ENCODE measurements at regions not wholly inside any gene's neighbourhood (a gene's known extent, or its start where the extent isn't known, plus 50 kb on each side); places are given as distances from the start of the nearest gene placed in this dataset.

DNA sequence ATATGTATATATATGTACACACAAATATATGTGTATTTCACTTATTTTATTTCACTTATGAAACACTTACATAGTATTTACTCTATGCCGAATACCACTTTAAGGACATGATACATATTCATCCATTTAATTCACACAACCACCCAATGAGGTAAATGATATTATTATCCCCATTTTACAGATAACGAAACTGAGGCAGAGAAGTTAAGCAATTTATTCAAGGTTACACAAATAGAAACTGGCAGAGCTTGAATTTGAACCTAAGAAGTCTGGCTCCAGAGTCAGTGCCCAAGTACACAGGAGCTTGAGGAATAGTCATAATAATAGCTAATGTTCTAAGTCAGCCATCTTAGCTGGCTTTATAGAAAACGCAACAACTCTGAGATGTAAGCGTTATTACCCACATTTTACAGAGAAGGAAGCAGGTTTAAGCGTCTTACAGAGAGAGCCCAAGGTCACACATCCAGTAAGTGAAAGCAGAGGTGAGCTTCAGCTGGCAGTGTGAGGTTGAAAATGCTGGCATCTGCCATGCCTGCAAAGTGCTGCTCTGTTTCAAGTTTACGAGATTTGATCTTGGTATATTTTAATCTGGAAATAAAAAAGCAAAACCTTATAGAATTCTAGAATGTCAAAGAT, 326.9 kb downstream of the LPIN1 start:
- Histone ChIP-seq H3K36me3 (no peaks in the 10 kb centered on the region), H3K27me3 (no peaks in the 10 kb centered on the region), H3K4me1 (no peaks in the 10 kb centered on the region), H3K9me3 (no peaks in the 10 kb centered on the region), H3K4me3 (no peak overlapping the region), H3K27ac (no peak overlapping the region)
- intact Hi-C loops (cut with DNase I), result no loop called here
- 88 to 92% (median 91%) methylated on average over 6 of the region's 6 CpGs for WGBS, 4 donors
- DNase-seq (no peak), ATAC-seq (no peak)
- TF ChIP-seq, protein P1, sequence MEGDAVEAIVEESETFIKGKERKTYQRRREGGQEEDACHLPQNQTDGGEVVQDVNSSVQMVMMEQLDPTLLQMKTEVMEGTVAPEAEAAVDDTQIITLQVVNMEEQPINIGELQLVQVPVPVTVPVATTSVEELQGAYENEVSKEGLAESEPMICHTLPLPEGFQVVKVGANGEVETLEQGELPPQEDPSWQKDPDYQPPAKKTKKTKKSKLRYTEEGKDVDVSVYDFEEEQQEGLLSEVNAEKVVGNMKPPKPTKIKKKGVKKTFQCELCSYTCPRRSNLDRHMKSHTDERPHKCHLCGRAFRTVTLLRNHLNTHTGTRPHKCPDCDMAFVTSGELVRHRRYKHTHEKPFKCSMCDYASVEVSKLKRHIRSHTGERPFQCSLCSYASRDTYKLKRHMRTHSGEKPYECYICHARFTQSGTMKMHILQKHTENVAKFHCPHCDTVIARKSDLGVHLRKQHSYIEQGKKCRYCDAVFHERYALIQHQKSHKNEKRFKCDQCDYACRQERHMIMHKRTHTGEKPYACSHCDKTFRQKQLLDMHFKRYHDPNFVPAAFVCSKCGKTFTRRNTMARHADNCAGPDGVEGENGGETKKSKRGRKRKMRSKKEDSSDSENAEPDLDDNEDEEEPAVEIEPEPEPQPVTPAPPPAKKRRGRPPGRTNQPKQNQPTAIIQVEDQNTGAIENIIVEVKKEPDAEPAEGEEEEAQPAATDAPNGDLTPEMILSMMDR (IDR thresholded peaks at IDR 0.05), result no peak
- TF ChIP-seq POLR2A (IDR thresholded peaks at IDR 0.05), result no peak

DNA sequence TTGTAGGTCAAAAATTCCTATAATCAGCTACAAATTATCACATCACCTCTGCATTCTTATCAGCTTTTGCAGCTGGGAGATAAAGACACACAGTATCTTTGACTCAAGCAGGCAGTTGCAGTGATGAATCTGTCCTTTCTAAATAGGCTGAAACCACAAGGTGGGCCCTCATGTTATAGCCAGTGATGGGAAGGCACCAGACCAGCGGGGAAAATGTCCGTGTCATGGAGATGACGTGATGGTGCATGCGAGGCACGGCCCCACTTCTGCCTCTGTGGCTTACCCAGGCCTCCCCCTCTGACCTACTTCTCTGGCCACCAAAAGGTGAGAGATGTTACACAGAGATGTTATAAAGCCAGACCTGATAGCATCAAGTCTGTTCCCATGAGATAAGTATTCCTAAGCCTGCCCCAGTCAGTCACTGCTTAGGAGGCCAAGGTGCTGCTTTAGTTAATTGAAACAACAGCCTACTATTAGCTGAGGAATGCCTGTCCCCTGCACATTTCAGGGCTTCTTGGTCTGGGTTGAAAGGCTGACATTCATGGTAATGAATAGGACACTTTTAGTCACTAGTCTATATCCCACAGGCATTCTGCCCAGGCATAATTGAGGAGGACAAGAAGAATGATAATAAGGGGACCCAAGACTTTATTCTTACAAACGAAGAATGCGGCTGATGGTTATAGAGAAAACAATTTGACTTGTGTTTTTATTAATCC, 327.9 kb downstream of the LPIN1 start:
- DNase-seq (no peak), ATAC-seq (no peak)
- TF ChIP-seq POLR2A (IDR thresholded peaks at IDR 0.05), result no peak
- TF ChIP-seq, protein P1 (IDR thresholded peaks at IDR 0.05), result no peak
- Histone ChIP-seq H3K9me3 (no peaks in the 10 kb centered on the region), H3K27ac (no peak overlapping the region), H3K4me1 (no peaks in the 10 kb centered on the region), H3K36me3 (no peaks in the 10 kb centered on the region), H3K4me3 (no peak overlapping the region), H3K27me3 (no peaks in the 10 kb centered on the region)
- intact Hi-C loops (cut with DNase I), result no loop called here
- 81 to 91% (median 86%) methylated on average over 7 of the region's 7 CpGs for WGBS, 4 donors

DNA sequence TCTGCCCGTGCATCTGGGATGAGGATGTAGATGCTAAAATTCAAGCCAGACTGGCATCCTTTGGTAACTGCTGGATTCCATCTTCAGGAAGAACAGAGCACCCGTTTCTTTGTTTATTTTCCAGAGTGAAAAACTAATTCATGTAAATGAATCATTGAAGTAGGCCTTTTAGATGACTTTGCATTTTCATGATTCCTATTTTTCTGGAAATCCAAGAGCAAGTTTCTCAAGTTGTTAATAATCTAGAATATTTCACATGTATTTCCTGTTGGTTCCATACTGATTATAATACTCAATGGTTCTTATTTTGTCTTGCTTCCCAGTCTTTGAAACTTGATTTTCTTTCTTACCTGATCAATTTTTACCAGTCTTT, 328.4 kb downstream of the LPIN1 start:
- no peaks in the 10 kb centered on the region for H3K9me3 ChIP-seq
- H3K4me1 ChIP-seq, result no peaks in the 10 kb centered on the region
- H3K4me3 ChIP-seq, result no peak overlapping the region
- 82 to 89% (median 84%) methylated on average over 2 of the region's 2 CpGs for WGBS, 4 donors
- intact Hi-C loops (cut with DNase I), result no loop called here
- DNase-seq, result no peak
- ATAC-seq, result no peak
- H3K27me3 ChIP-seq, result no peaks in the 10 kb centered on the region
- no peak overlapping the region for H3K27ac ChIP-seq
- no peak for TF ChIP-seq POLR2A (IDR thresholded peaks at IDR 0.05)
- TF ChIP-seq, protein P1 (IDR thresholded peaks at IDR 0.05), result no peak
- H3K36me3 ChIP-seq, result no peaks in the 10 kb centered on the region

DNA sequence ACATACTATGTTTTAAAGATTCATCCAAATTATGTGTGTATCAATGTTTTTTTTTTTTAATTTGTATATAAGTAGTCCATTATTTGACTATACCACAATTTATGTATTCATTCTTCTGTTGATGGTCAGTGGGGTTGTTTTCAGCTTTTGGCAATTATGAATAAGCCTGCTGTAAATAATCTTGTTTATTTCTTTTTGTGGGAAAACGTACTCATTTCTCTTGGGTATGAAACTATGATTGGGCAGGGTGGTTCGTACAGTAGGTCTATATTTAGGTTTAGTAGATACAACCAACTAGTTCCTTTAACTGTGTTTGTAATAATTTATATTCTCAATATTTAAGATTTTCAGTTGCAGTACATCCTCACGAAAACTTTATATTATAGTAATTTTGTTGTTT, 329.2 kb downstream of the LPIN1 start:
- H3K9me3 ChIP-seq, result no peaks in the 10 kb centered on the region
- H3K27ac ChIP-seq, result no peak overlapping the region
- no peaks in the 10 kb centered on the region for H3K36me3 ChIP-seq
- DNase-seq, result no peak
- H3K4me1 ChIP-seq, result no peaks in the 10 kb centered on the region
- H3K4me3 ChIP-seq, result no peak overlapping the region
- no peak for ATAC-seq
- intact Hi-C loops (cut with DNase I), result no loop called here
- no peaks in the 10 kb centered on the region for H3K27me3 ChIP-seq
- TF ChIP-seq, protein P1 (IDR thresholded peaks at IDR 0.05), result no peak
- TF ChIP-seq POLR2A (IDR thresholded peaks at IDR 0.05), result no peak
- 88 to 94% (median 90%) methylated on average over 3 of the region's 3 CpGs for WGBS, 4 donors
